ENCODE measurements at regions not wholly inside any gene's neighbourhood (a gene's known extent, or its start where the extent isn't known, plus 50 kb on each side); places are given as distances from the start of the nearest gene placed in this dataset.
A peak's percentile ranks its signal among the peaks of the same experiment; 100 is the strongest.

- H3K9me3 Mint-ChIP-seq, result no peaks in the 10 kb centered on the region
Observed at GRCh38 chr4:163967710-163968109, 473.2 kb downstream of the TMA16 start.

GRCh38 chr4:163969291-163969690 is 474.8 kb downstream of the TMA16 start:
- intact Hi-C loops (cut with micrococcal nuclease), result no loop called here
- ChIA-PET CTCF (no interaction called here), POLR2A (no interaction called here)
- no peak for DNase-seq
- Mint-ChIP-seq H3K27me3 (no peaks in the 10 kb centered on the region), H3K4me3 (no peak overlapping the region), H3K36me3 (no peaks in the 10 kb centered on the region), H3K4me1 (ENCODE audit: low read depth) (no peaks in the 10 kb centered on the region), H3K9me3 (no peaks in the 10 kb centered on the region), H3K27ac (no peak overlapping the region)

More at GRCh38 chr4:163967710-163968109, 473.2 kb downstream of the TMA16 start:
- H3K27me3 Mint-ChIP-seq, result no peaks in the 10 kb centered on the region
- no peaks in the 10 kb centered on the region for H3K4me1 Mint-ChIP-seq (ENCODE audit: low read depth)
- DNase-seq, result no peak
- H3K4me3 Mint-ChIP-seq, result no peak overlapping the region
- no peaks in the 10 kb centered on the region for H3K36me3 Mint-ChIP-seq
- H3K27ac Mint-ChIP-seq, result no peak overlapping the region
- intact Hi-C loops (cut with micrococcal nuclease), result no loop called here
- ChIA-PET POLR2A (no interaction called here), CTCF (no interaction called here)

GRCh38 chr4:163976588-163976987 is 482.1 kb downstream of the TMA16 start:
- POLR2A ChIA-PET, result no interaction called here

GRCh38 chr4:163988391-163988790 is 493.9 kb downstream of the TMA16 start:
- ChIA-PET CTCF (no interaction called here), POLR2A (no interaction called here)
- intact Hi-C loops (cut with micrococcal nuclease), result no loop called here
- no peak for DNase-seq
- Mint-ChIP-seq H3K4me1 (ENCODE audit: low read depth) (no peaks in the 10 kb centered on the region), H3K9me3 (no peaks in the 10 kb centered on the region), H3K4me3 (no peak overlapping the region), H3K27me3 (no peaks in the 10 kb centered on the region), H3K27ac (no peak overlapping the region), H3K36me3 (no peaks in the 10 kb centered on the region)

More at GRCh38 chr4:163976588-163976987, 482.1 kb downstream of the TMA16 start:
- Mint-ChIP-seq H3K36me3 (no peaks in the 10 kb centered on the region), H3K9me3 (no peaks in the 10 kb centered on the region), H3K27me3 (no peaks in the 10 kb centered on the region), H3K4me3 (no peak overlapping the region), H3K4me1 (ENCODE audit: low read depth) (no peaks in the 10 kb centered on the region), H3K27ac (no peak overlapping the region)
- no peak for DNase-seq
- CTCF ChIA-PET, result no interaction called here
- intact Hi-C loops (cut with micrococcal nuclease), result no loop called here

- intact Hi-C loops (cut with micrococcal nuclease), result no loop called here
- no peak overlapping the region for H3K4me3 Mint-ChIP-seq
- ChIA-PET CTCF (no interaction called here), POLR2A (no interaction called here)
- DNase-seq, result no peak
- no peaks in the 10 kb centered on the region for H3K36me3 Mint-ChIP-seq
- no peaks in the 10 kb centered on the region for H3K27me3 Mint-ChIP-seq
- no peak overlapping the region for H3K27ac Mint-ChIP-seq
- H3K4me1 Mint-ChIP-seq (ENCODE audit: low read depth), result no peaks in the 10 kb centered on the region
- no peaks in the 10 kb centered on the region for H3K9me3 Mint-ChIP-seq
Observed at GRCh38 chr4:163988865-163989264, 494.4 kb downstream of the TMA16 start.

- H3K9me3 Mint-ChIP-seq, result no peaks in the 10 kb centered on the region
- CTCF ChIA-PET, result no interaction called here
- no peak for DNase-seq
Observed at GRCh38 chr4:163991298-163991865, 496.9 kb downstream of the TMA16 start.

GRCh38 chr4:164009435-164009834 is 514.9 kb downstream of the TMA16 start:
- Mint-ChIP-seq H3K36me3 (no peaks in the 10 kb centered on the region), H3K4me1 (ENCODE audit: low read depth) (peaks cover 7% of the 10 kb centered on the region), H3K27ac (no peak overlapping the region), H3K9me3 (peaks cover 19% of the 10 kb centered on the region), H3K27me3 (no peaks in the 10 kb centered on the region), H3K4me3 (no peak overlapping the region)
- no peak for DNase-seq
- intact Hi-C loops (cut with micrococcal nuclease), result no loop called here
- ChIA-PET POLR2A (no interaction called here), CTCF (no interaction called here)

More at GRCh38 chr4:163991298-163991865, 496.9 kb downstream of the TMA16 start:
- Mint-ChIP-seq H3K27me3 (no peaks in the 10 kb centered on the region), H3K27ac (no peak overlapping the region), H3K36me3 (no peaks in the 10 kb centered on the region), H3K4me1 (ENCODE audit: low read depth) (no peaks in the 10 kb centered on the region), H3K4me3 (no peak overlapping the region)
- intact Hi-C loops (cut with micrococcal nuclease), result no loop called here
- POLR2A ChIA-PET, result interaction anchor here (1.2 kb wide), 1 partner anchor 31 kb away, joined by 3 read pairs; no protein-coding TSS in a partner anchor

- peaks cover 22% of the 10 kb centered on the region for H3K9me3 Mint-ChIP-seq
- no peak overlapping the region for H3K27ac Mint-ChIP-seq
- H3K27me3 Mint-ChIP-seq, result no peaks in the 10 kb centered on the region
- H3K4me1 Mint-ChIP-seq (ENCODE audit: low read depth), result peaks cover 7% of the 10 kb centered on the region
- DNase-seq, result no peak
- ChIA-PET CTCF (interaction anchor here (0.9 to 1.2 kb wide), 2 partner anchors 456 to 463 kb away, joined by 3 to 5 read pairs; no protein-coding TSS in a partner anchor), POLR2A (no interaction called here)
- H3K36me3 Mint-ChIP-seq, result peaks cover 4% of the 10 kb centered on the region
- no peak overlapping the region for H3K4me3 Mint-ChIP-seq
- intact Hi-C loops (cut with micrococcal nuclease), result loop anchor here (1.0 to 10.0 kb wide), 4 partner anchors 257 to 461 kb away; no protein-coding TSS in a partner anchor
Observed at GRCh38 chr4:164011791-164012190, 517.3 kb downstream of the TMA16 start.

GRCh38 chr4:164012396-164013027 is 518.0 kb downstream of the TMA16 start:
- POLR2A ChIA-PET, result no interaction called here

GRCh38 chr4:164021947-164022346 is 527.5 kb downstream of the TMA16 start:
- H3K4me1 Mint-ChIP-seq (ENCODE audit: low read depth), result no peaks in the 10 kb centered on the region
- ChIA-PET CTCF (no interaction called here), POLR2A (interaction anchor here (0.7 kb wide), 1 partner anchor 31 kb away, joined by 3 read pairs; no protein-coding TSS in a partner anchor)
- no peak overlapping the region for H3K4me3 Mint-ChIP-seq
- no peaks in the 10 kb centered on the region for H3K36me3 Mint-ChIP-seq
- intact Hi-C loops (cut with micrococcal nuclease), result no loop called here
- no peak overlapping the region for H3K27ac Mint-ChIP-seq
- peaks cover 17% of the 10 kb centered on the region for H3K9me3 Mint-ChIP-seq
- no peaks in the 10 kb centered on the region for H3K27me3 Mint-ChIP-seq
- no peak for DNase-seq

More at GRCh38 chr4:164012396-164013027, 518.0 kb downstream of the TMA16 start:
- CTCF ChIA-PET, result interaction anchor here (1.2 kb wide), 1 partner anchor 457 kb away, joined by 5 read pairs; no protein-coding TSS in a partner anchor
- H3K27ac Mint-ChIP-seq, result no peak overlapping the region
- intact Hi-C loops (cut with micrococcal nuclease), result loop anchor here (1.0 to 10.0 kb wide), 4 partner anchors 258 to 462 kb away; no protein-coding TSS in a partner anchor
- DNase-seq, result peak; percentile 29
- H3K27me3 Mint-ChIP-seq, result no peaks in the 10 kb centered on the region
- peaks cover 4% of the 10 kb centered on the region for H3K36me3 Mint-ChIP-seq
- peaks cover 7% of the 10 kb centered on the region for H3K4me1 Mint-ChIP-seq (ENCODE audit: low read depth)
- H3K9me3 Mint-ChIP-seq, result peaks cover 22% of the 10 kb centered on the region
- H3K4me3 Mint-ChIP-seq, result no peak overlapping the region

GRCh38 chr4:164023214-164023613 is 528.7 kb downstream of the TMA16 start:
- Mint-ChIP-seq H3K4me3 (no peak overlapping the region), H3K9me3 (peaks cover 17% of the 10 kb centered on the region), H3K36me3 (no peaks in the 10 kb centered on the region), H3K4me1 (ENCODE audit: low read depth) (no peaks in the 10 kb centered on the region), H3K27me3 (no peaks in the 10 kb centered on the region), H3K27ac (no peak overlapping the region)
- intact Hi-C loops (cut with micrococcal nuclease), result no loop called here
- no peak for DNase-seq
- POLR2A ChIA-PET, result no interaction called here
- CTCF ChIA-PET, result no interaction called here

- no peak for DNase-seq
- CTCF ChIA-PET, result no interaction called here
- Mint-ChIP-seq H3K27ac (no peak overlapping the region), H3K4me3 (no peak overlapping the region), H3K36me3 (no peaks in the 10 kb centered on the region), H3K4me1 (ENCODE audit: low read depth) (no peaks in the 10 kb centered on the region), H3K27me3 (no peaks in the 10 kb centered on the region), H3K9me3 (peaks cover 17% of the 10 kb centered on the region)
- POLR2A ChIA-PET, result no interaction called here
- intact Hi-C loops (cut with micrococcal nuclease), result no loop called here
Observed at GRCh38 chr4:164027805-164028204, 533.3 kb downstream of the TMA16 start.

GRCh38 chr4:164039482-164039881 is 545.0 kb downstream of the TMA16 start:
- POLR2A ChIA-PET, result no interaction called here
- CTCF ChIA-PET, result no interaction called here
- no peak overlapping the region for H3K4me3 Mint-ChIP-seq
- no peaks in the 10 kb centered on the region for H3K36me3 Mint-ChIP-seq
- peaks cover 11% of the 10 kb centered on the region for H3K9me3 Mint-ChIP-seq
- no peak overlapping the region for H3K27ac Mint-ChIP-seq
- no peak for DNase-seq
- no peaks in the 10 kb centered on the region for H3K27me3 Mint-ChIP-seq
- H3K4me1 Mint-ChIP-seq (ENCODE audit: low read depth), result no peaks in the 10 kb centered on the region
- intact Hi-C loops (cut with micrococcal nuclease), result no loop called here

All from activated CD4-positive, alpha-beta memory T cell treated with anti-CD3 and anti-CD28 coated beads for 36 hours (primary cell).